ENCODE measurements at regions not wholly inside any gene's neighbourhood (a gene's known extent, or its start where the extent isn't known, plus 50 kb on each side); places are given as distances from the start of the nearest gene placed in this dataset.
"Not testable (repeated sequence)": the region's sequence is repeated elsewhere in the genome, so short reads cannot be mapped to it uniquely, and the experiment has no call there.

DNA sequence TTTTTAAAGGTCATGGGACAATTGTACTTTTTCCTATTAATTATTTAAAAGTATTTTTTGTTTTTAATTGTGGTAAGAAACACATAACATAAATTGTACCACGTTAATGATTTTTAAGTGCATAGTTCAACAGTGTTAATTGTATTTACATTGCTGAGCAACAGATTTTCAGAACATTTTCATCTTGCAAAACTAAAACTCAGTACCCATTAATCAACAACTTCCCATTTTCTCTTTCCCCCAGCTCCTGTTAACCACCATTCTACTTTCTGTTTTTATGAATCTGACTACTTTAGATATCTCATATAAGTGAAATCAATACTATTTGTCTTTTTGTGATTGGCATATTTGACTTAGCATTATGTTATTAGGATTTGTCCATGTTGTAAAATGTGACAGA lies 483.9 kb upstream of the ZNF804A start:
- 0 to 91% (median 45%) methylated on average over 1 of the region's 1 CpG; no CpG with 5 or more reads in 1 of the 10 experiments for WGBS, 10 experiments
- H3K27ac ChIP-seq: no peak overlapping the region
- no peak overlapping the region for H3K4me3 ChIP-seq
- no peak for ATAC-seq (replicated peaks in 6 of 8)
- in situ Hi-C loops (cut with MboI; ENCODE audit: low pct_unique_long_range_greater_than_20kb in 2 of 9, low sequenced_read_pairs in 9 of 9, unreplicated experiment in 9 of 9): no loop called here
- H3K4me1 ChIP-seq (replicated peaks in 1 of 2): peaks cover 0 to 6% of the 10 kb centered on the region in 2 donors

DNA sequence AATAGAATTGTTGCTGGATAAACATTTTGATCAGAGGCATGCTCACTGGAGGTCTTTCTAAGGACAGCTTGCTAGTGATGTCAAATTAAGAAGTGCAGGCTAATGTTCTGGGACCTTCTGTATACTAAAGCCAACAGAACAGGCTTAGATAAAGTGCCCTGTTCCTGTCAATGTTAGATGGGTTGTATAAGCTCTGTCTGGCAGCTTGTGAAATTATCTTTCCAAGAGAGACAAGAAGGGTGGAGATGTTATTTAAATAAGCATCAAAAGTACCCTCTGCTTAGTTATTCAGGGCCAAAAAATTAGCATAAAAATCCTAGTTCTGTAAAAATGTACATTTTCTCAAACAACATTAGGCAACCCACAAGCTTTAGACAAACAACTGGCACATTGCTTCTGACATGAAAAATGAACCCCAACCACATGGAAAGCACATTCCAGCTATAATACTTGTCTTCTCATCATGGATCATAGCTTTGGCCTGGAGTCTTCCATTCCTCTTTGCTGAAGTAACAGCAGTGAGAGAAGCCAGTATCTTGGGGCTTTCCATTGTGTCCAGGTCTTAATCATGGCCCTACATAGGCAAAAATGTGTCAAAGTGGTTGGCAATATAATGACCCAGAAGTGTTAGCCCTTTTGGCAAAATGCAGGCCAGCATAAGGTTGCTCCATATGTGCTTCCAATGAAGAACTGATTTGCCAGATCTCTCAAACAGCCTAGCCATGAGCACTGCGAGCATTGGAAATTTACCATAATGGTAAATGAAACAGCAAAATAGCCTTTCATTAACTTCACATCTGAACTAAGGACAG lies 478.1 kb upstream of the ZNF804A start:
- H3K27ac ChIP-seq: no peak overlapping the region
- WGBS, 10 experiments: 56 to 100% (median 100%) methylated on average over 1 of the region's 1 CpG; no CpG with 5 or more reads in 3 of the 10 experiments
- in situ Hi-C loops (cut with MboI; ENCODE audit: low pct_unique_long_range_greater_than_20kb in 2 of 9, low sequenced_read_pairs in 9 of 9, unreplicated experiment in 9 of 9): no loop called here

DNA sequence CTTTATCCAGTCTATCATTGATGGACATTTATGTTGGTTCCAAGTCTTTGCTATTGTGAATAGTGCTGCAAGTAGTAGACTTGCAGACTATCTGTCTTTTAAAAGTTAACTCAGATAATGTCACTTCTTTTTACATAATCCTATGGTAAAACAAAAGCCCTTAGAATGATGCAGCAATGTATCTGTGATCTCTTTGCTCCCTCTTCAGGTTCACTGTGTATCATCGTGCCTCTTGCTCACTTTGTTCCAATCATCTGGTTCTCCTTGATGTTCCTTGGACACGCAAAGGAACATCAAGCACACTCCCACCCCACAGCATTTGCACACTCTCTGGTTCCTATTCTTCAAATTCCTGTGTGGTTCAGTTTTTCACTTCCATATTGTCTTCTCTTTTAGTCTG lies 472.5 kb upstream of the ZNF804A start:
- H3K27ac ChIP-seq: no peak overlapping the region
- no peak overlapping the region for H3K4me3 ChIP-seq
- 20 to 100% (median 63%) methylated on average over 1 to 2 of the region's 2 CpGs; no CpG with 5 or more reads in 2 of the 10 experiments for WGBS, 10 experiments
- peaks cover 0 to 6% of the 10 kb centered on the region in 2 donors for H3K4me1 ChIP-seq (replicated peaks in 1 of 2)
- in situ Hi-C loops (cut with MboI; ENCODE audit: low pct_unique_long_range_greater_than_20kb in 2 of 9, low sequenced_read_pairs in 9 of 9, unreplicated experiment in 9 of 9): no loop called here
- ATAC-seq (replicated peaks in 6 of 8): no peak

More for the DNA sequence above, 478.1 kb upstream of the ZNF804A start:
- no peak overlapping the region for H3K4me3 ChIP-seq
- ATAC-seq (replicated peaks in 6 of 8): peak in 4 of 8 experiments; percentile 24 to 96 (median 78)
- H3K4me1 ChIP-seq (replicated peaks in 1 of 2): peaks cover 0 to 3% of the 10 kb centered on the region in 2 donors

DNA sequence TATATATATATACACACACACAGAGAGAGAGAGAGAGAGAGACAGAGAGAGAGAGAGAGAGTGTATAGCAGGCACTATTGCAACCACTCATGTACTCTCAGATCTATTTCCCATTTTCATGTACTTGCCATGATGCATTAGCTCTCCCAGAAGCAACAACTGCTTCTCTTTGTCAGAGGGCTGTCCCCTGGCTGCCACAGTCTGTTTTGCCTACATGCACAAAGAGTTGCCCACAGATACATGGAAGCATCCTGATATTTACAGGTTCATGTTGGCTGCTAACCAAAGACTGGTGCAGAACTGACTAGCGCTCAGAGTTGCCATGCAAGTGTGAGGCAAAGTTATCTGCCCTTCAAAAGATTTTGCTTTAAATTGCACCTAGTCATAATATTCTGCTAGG lies 469.3 kb upstream of the ZNF804A start:
- 0 to 100% (median 60%) methylated on average over 1 of the region's 1 CpG; no CpG with 5 or more reads in 5 of the 10 experiments for WGBS, 10 experiments

GRCh38 chr2:184137955-184138354 lies 460.4 kb upstream of the ZNF804A start:
- H3K27ac ChIP-seq: no peak overlapping the region
- 71% methylated on average over 1 of the region's 1 CpG; no CpG with 5 or more reads in 9 of the 10 experiments for WGBS, 10 experiments
- H3K4me1 ChIP-seq (replicated peaks in 1 of 2): no peaks in the 10 kb centered on the region
- in situ Hi-C loops (cut with MboI; ENCODE audit: low pct_unique_long_range_greater_than_20kb in 2 of 9, low sequenced_read_pairs in 9 of 9, unreplicated experiment in 9 of 9): no loop called here
- peak in 1 of 8 experiments; percentile 34 for ATAC-seq (replicated peaks in 6 of 8)
- H3K4me3 ChIP-seq: no peak overlapping the region

More for the DNA sequence above, 469.3 kb upstream of the ZNF804A start:
- in situ Hi-C loops (cut with MboI; ENCODE audit: low pct_unique_long_range_greater_than_20kb in 2 of 9, low sequenced_read_pairs in 9 of 9, unreplicated experiment in 9 of 9): no loop called here
- H3K27ac ChIP-seq: no peak overlapping the region
- peaks cover 0 to 6% of the 10 kb centered on the region in 2 donors for H3K4me1 ChIP-seq (replicated peaks in 1 of 2)
- no peak overlapping the region for H3K4me3 ChIP-seq
- ATAC-seq (replicated peaks in 6 of 8): peak in 3 of 8 experiments; percentile 69 to 98 (median 71)

GRCh38 chr2:184141866-184142265 lies 456.5 kb upstream of the ZNF804A start:
- H3K27ac ChIP-seq: no peak overlapping the region
- in situ Hi-C loops (cut with MboI; ENCODE audit: low pct_unique_long_range_greater_than_20kb in 2 of 9, low sequenced_read_pairs in 9 of 9, unreplicated experiment in 9 of 9): no loop called here
- no peak for ATAC-seq (replicated peaks in 6 of 8)
- no peaks in the 10 kb centered on the region for H3K4me1 ChIP-seq (replicated peaks in 1 of 2)
- no peak overlapping the region for H3K4me3 ChIP-seq

DNA sequence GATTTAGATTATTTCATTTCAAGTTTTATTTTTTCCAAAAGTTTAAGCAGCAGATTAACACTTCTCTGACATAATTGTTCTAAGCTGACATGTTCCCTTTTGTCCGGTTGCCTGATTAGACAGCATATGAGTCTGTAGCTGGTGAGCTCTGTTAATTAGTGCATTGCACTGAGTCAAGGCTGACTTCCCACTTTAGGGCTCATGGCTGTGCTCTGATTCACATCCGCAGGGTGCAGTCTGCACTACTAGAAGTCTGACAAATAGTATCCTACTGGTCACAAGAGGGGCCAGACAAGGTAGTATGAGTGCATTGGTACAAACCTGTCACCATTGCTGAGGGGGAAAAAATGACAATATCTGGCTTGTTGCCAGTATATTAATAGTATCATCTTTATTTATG lies 443.9 kb upstream of the ZNF804A start:
- in situ Hi-C loops (cut with MboI; ENCODE audit: low pct_unique_long_range_greater_than_20kb in 2 of 9, low sequenced_read_pairs in 9 of 9, unreplicated experiment in 9 of 9): no loop called here
- peak in 1 of 8 experiments; percentile 31 for ATAC-seq (replicated peaks in 6 of 8)
- WGBS, 10 experiments: 0 to 100% (median 83%) methylated on average over 1 to 2 of the region's 2 CpGs; no CpG with 5 or more reads in 2 of the 10 experiments
- Histone ChIP-seq H3K4me3 (no peak overlapping the region), H3K4me1 (replicated peaks in 1 of 2) (peaks cover 0 to 5% of the 10 kb centered on the region in 2 donors), H3K27ac (no peak overlapping the region)

DNA sequence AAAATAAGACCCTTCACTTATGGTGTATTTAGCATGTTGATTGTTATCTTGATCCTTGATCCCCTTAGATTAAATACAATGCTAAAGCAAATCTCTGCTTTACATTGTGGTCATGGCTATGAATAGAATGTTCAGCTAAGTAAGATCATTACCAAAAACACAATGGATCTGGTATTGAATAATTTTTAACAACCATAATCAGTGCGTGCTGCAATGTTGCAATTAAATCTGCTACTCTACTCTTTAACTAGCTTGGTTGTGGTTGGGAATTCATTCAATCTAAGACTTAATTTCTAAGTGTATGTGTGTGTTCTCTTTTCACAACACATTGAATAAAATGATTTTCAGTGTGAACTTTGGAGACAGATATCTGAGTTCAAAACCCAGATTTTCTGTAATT lies 442.5 kb upstream of the ZNF804A start:
- Histone ChIP-seq H3K4me1 (replicated peaks in 1 of 2) (peaks cover 0 to 5% of the 10 kb centered on the region in 2 donors), H3K4me3 (no peak overlapping the region), H3K27ac (no peak overlapping the region)
- ATAC-seq (replicated peaks in 6 of 8): no peak
- 33 to 100% (median 77%) methylated on average over 1 of the region's 1 CpG for whole genome bisulfite sequencing, 10 experiments
- in situ Hi-C loops (cut with MboI; ENCODE audit: low pct_unique_long_range_greater_than_20kb in 2 of 9, low sequenced_read_pairs in 9 of 9, unreplicated experiment in 9 of 9): no loop called here

- no peak overlapping the region for H3K27ac ChIP-seq
- no peak for ATAC-seq (replicated peaks in 6 of 8)
- H3K4me1 ChIP-seq (replicated peaks in 1 of 2): peaks cover 0 to 5% of the 10 kb centered on the region in 2 donors
- H3K4me3 ChIP-seq: no peak overlapping the region
- in situ Hi-C loops (cut with MboI; ENCODE audit: low pct_unique_long_range_greater_than_20kb in 2 of 9, low sequenced_read_pairs in 9 of 9, unreplicated experiment in 9 of 9): no loop called here
- 0 to 88% (median 33%) methylated on average over 1 to 2 of the region's 2 CpGs; no CpG with 5 or more reads in 1 of the 10 experiments for WGBS, 10 experiments
Observed at GRCh38 chr2:184157141-184157540, 441.2 kb upstream of the ZNF804A start.

- ATAC-seq (replicated peaks in 6 of 8): no peak
- H3K4me3 ChIP-seq: no peak overlapping the region
- H3K4me1 ChIP-seq (replicated peaks in 1 of 2): no peaks in the 10 kb centered on the region
- no peak overlapping the region for H3K27ac ChIP-seq
- 0 to 100% (median 86%) methylated on average over 1 to 2 of the region's 2 CpGs for WGBS, 10 experiments
- in situ Hi-C loops (cut with MboI; ENCODE audit: low pct_unique_long_range_greater_than_20kb in 2 of 9, low sequenced_read_pairs in 9 of 9, unreplicated experiment in 9 of 9): no loop called here
Observed at GRCh38 chr2:184162426-184162825, 435.9 kb upstream of the ZNF804A start.

GRCh38 chr2:184168823-184169222 lies 429.5 kb upstream of the ZNF804A start:
- not testable (repeated sequence) for ATAC-seq (replicated peaks in 6 of 8)

GRCh38 chr2:184169366-184169765 lies 429.0 kb upstream of the ZNF804A start:
- WGBS, 10 experiments: 14 to 97% (median 74%) methylated on average over 1 to 4 of the region's 4 CpGs; no CpG with 5 or more reads in 2 of the 10 experiments
- Histone ChIP-seq H3K27ac (no peak overlapping the region), H3K4me1 (replicated peaks in 1 of 2) (no peaks in the 10 kb centered on the region), H3K4me3 (no peak overlapping the region)
- in situ Hi-C loops (cut with MboI; ENCODE audit: low pct_unique_long_range_greater_than_20kb in 2 of 9, low sequenced_read_pairs in 9 of 9, unreplicated experiment in 9 of 9): no loop called here
- ATAC-seq (replicated peaks in 6 of 8): no peak

More at GRCh38 chr2:184168823-184169222, 429.5 kb upstream of the ZNF804A start:
- in situ Hi-C loops (cut with MboI; ENCODE audit: low pct_unique_long_range_greater_than_20kb in 2 of 9, low sequenced_read_pairs in 9 of 9, unreplicated experiment in 9 of 9); H3K4me1 ChIP-seq (replicated peaks in 1 of 2); H3K27ac ChIP-seq; H3K4me3 ChIP-seq: not testable (repeated sequence)
- 0 to 100% (median 90%) methylated on average over 1 to 5 of the region's 5 CpGs; no CpG with 5 or more reads in 1 of the 10 experiments for WGBS, 10 experiments

DNA sequence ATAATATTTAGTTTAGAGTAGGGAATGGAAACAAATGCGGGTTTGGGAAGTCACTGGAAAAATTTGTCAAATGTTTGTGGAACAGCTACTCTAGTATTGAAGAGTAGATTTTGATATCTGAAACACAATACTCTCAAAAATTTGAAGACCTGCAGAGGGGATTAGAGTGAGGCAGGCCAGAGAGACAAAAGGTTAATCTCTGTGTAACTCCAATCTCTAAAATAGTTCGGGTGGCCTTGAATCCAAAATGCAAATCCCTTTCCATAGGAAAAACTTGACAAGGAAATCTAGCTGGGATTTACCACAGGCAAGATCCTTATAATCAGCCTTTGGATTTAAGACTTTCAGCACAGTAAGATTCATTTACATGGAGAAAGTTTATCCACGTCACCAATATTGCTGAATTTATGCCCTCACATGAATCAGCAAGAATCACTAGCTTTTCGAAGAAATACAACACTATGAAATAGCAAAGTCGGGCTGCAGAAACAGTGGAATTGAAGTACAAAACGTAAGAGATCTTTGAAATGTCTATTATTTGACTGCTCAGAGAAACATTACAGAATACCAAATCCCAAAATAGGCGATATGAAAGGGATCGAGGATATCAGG lies 423.7 kb upstream of the ZNF804A start:
- Histone ChIP-seq H3K4me3 (no peak overlapping the region), H3K27ac (no peak overlapping the region), H3K4me1 (replicated peaks in 1 of 2) (peaks cover 5% of the 10 kb centered on the region in 2 donors)
- ATAC-seq (replicated peaks in 6 of 8): no peak
- WGBS, 10 experiments: 12 to 100% (median 89%) methylated on average over 3 to 8 of the region's 8 CpGs
- in situ Hi-C loops (cut with MboI; ENCODE audit: low pct_unique_long_range_greater_than_20kb in 2 of 9, low sequenced_read_pairs in 9 of 9, unreplicated experiment in 9 of 9): no loop called here
